ENCODE measurements at regions not wholly inside any gene's neighbourhood (a gene's known extent, or its start where the extent isn't known, plus 50 kb on each side); places are given as distances from the start of the nearest gene placed in this dataset.

DNA sequence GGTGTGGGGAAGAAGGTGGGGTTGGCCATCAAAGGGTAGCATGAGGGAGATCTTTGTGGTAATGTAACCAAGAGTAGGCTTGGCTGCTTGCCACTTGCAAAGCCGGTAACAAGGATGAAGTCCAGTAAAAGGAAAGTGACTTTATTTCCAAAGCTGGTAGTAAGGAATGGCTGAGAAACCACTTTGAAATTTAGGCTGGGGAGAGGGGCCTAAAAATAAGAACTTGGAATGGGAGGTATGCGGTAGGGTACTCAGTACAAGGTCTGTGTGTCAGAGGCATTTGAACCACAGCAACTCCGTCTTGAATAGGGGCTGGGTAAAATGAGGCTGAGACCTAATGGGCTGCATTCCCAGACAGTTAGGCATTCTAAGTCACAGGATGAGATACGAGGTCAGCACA, 216.0 kb upstream of the ISX start:
- no peak overlapping the region for H3K9ac ChIP-seq (ENCODE audit: low read depth, low read length)
- no peaks in the 10 kb centered on the region for H3K36me3 ChIP-seq (ENCODE audit: control insufficient read depth, insufficient read depth, low read length)
- peaks cover 13% of the 10 kb centered on the region for H3K4me1 ChIP-seq (ENCODE audit: control insufficient read depth, insufficient read depth, low read length)
- no peaks in the 10 kb centered on the region for H3K9me3 ChIP-seq (ENCODE audit: control insufficient read depth, insufficient read depth, low read length)
- H3K27me3 ChIP-seq (ENCODE audit: control insufficient read depth, insufficient read depth, low read length) = no peaks in the 10 kb centered on the region
- H3K4me3 ChIP-seq (ENCODE audit: low read depth, low read length) = no peak overlapping the region

DNA sequence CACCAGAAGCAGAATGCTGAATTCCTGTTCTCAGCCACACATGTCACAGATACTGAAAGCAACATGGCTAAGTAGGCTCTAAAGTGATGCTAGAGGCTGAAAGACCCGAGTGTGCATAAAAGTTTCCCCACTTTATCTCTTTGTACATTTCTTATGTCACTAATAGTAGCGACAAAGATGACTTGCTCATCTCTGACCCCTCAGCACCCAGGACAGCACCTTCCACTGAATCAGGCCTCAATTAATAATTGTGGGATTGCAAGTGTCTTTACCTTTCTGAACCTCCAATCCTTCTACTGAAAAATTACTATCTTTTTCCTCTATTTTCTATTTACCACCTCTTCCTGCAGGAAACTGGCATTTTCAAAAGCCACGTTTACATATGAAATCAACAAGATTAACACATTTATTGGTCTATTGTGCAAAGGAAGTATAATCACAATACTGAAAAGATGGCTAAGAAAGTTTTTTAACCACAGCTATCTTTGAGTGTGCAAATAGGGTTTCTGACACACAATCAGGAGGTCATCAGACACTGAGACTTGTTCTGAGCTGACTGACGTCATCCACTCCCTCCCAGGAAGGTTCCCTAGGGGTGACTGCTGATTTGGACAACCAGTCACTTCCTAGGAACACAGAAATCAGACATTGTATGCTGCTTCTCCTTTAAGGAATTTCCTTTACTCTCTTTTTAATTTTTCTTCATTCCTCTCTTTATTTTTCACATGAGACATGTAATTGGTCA, 213.9 kb upstream of the ISX start:
- no peaks in the 10 kb centered on the region for H3K36me3 ChIP-seq (ENCODE audit: control insufficient read depth, insufficient read depth, low read length)
- H3K4me1 ChIP-seq (ENCODE audit: control insufficient read depth, insufficient read depth, low read length) = peaks cover 11% of the 10 kb centered on the region
- H3K9me3 ChIP-seq (ENCODE audit: control insufficient read depth, insufficient read depth, low read length) = no peaks in the 10 kb centered on the region
- H3K4me3 ChIP-seq (ENCODE audit: low read depth, low read length) = no peak overlapping the region
- no peaks in the 10 kb centered on the region for H3K27me3 ChIP-seq (ENCODE audit: control insufficient read depth, insufficient read depth, low read length)
- no peak overlapping the region for H3K9ac ChIP-seq (ENCODE audit: low read depth, low read length)

DNA sequence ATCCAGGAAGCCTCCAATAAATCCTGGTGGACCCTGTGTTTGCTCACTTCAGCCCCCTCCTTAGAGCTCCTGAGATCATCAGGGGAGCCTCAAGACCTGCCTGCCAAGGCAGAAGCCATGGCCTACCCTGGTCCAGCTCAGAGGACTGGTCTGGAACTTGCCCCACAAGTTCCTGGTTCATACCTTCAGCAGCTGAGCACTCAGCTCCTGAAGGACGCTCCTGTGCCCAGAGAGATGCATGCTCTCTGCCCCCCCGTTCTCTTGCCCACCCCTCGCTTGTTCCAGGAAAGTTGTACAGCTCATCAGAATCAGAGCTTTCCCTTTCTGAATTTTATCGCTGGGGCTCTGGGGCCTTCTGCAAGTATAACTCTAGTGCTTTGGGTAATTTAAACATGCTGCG, 210.5 kb upstream of the ISX start:
- Histone ChIP-seq H3K4me1 (ENCODE audit: control insufficient read depth, insufficient read depth, low read length) (peaks cover 11% of the 10 kb centered on the region), H3K36me3 (ENCODE audit: control insufficient read depth, insufficient read depth, low read length) (no peaks in the 10 kb centered on the region), H3K9me3 (ENCODE audit: control insufficient read depth, insufficient read depth, low read length) (no peaks in the 10 kb centered on the region), H3K27me3 (ENCODE audit: control insufficient read depth, insufficient read depth, low read length) (no peaks in the 10 kb centered on the region), H3K9ac (ENCODE audit: low read depth, low read length) (no peak overlapping the region), H3K4me3 (ENCODE audit: low read depth, low read length) (no peak overlapping the region)

DNA sequence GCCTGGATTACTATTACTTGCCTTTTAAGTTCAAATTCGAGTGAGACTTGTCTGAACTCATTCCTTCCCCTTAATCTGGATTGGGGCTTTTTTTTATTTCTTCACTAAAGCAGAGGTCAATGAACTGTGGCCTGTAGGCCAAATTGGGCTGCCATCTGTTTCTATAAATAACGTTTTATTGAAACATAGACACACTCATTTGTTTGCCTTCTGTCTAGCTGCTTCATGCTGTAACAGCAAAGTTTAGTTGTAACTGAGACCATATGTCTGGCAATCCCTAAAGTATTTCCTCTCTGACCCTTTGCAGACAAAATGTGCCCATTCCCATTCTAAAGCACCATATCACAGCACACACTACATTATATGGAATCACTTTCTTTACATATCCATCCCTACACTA, 207.9 kb upstream of the ISX start:
- Histone ChIP-seq H3K4me3 (ENCODE audit: low read depth, low read length) (no peak overlapping the region), H3K9me3 (ENCODE audit: control insufficient read depth, insufficient read depth, low read length) (no peaks in the 10 kb centered on the region), H3K27me3 (ENCODE audit: control insufficient read depth, insufficient read depth, low read length) (no peaks in the 10 kb centered on the region), H3K36me3 (ENCODE audit: control insufficient read depth, insufficient read depth, low read length) (no peaks in the 10 kb centered on the region), H3K4me1 (ENCODE audit: control insufficient read depth, insufficient read depth, low read length) (no peaks in the 10 kb centered on the region), H3K9ac (ENCODE audit: low read depth, low read length) (no peak overlapping the region)

DNA sequence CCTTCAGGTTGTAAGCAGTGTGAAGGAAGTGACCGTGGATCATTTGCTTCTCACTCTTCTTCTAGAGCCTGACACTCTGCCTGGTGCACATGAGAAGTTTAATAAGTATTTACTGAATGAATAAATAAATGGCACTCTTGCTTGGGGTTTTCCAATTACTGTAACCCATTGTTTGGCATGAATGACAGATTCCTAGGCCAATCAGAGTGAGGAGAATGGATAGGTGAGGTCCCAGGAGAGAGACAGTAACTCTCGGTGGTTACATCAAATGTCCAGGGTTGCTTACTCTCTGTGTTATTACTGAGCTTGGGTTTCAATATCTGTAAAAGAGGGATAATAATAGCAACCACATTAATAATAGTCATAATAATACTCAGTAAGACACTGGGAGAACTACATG, 204.2 kb upstream of the ISX start:
- Histone ChIP-seq H3K4me1 (ENCODE audit: control insufficient read depth, insufficient read depth, low read length) (no peaks in the 10 kb centered on the region), H3K4me3 (ENCODE audit: low read depth, low read length) (no peak overlapping the region), H3K27me3 (ENCODE audit: control insufficient read depth, insufficient read depth, low read length) (no peaks in the 10 kb centered on the region), H3K9ac (ENCODE audit: low read depth, low read length) (no peak overlapping the region), H3K9me3 (ENCODE audit: control insufficient read depth, insufficient read depth, low read length) (no peaks in the 10 kb centered on the region), H3K36me3 (ENCODE audit: control insufficient read depth, insufficient read depth, low read length) (no peaks in the 10 kb centered on the region)

DNA sequence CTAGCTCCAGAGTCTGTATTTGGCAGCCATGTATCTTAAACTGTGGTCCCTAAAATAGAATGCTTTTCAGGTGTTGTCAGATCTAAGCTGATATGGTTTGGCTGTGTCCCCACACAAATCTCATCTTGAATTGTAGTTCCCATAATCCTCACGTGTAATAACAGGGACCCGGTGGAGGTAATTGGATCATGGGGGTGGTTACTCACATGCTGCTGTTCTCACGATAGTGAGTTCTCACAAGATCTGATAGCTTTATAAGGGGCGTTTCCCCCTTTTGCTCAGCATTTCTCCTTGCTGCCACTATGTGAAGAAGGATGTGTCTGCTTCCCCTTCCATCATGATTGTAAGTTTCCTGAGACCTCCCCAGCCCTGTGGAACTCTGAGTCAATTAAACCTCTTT, 199.9 kb upstream of the ISX start:
- no peaks in the 10 kb centered on the region for H3K36me3 ChIP-seq (ENCODE audit: control insufficient read depth, insufficient read depth, low read length)
- no peak overlapping the region for H3K4me3 ChIP-seq (ENCODE audit: low read depth, low read length)
- H3K27me3 ChIP-seq (ENCODE audit: control insufficient read depth, insufficient read depth, low read length) = no peaks in the 10 kb centered on the region
- no peaks in the 10 kb centered on the region for H3K4me1 ChIP-seq (ENCODE audit: control insufficient read depth, insufficient read depth, low read length)
- H3K9me3 ChIP-seq (ENCODE audit: control insufficient read depth, insufficient read depth, low read length) = no peaks in the 10 kb centered on the region
- no peak overlapping the region for H3K9ac ChIP-seq (ENCODE audit: low read depth, low read length)

DNA sequence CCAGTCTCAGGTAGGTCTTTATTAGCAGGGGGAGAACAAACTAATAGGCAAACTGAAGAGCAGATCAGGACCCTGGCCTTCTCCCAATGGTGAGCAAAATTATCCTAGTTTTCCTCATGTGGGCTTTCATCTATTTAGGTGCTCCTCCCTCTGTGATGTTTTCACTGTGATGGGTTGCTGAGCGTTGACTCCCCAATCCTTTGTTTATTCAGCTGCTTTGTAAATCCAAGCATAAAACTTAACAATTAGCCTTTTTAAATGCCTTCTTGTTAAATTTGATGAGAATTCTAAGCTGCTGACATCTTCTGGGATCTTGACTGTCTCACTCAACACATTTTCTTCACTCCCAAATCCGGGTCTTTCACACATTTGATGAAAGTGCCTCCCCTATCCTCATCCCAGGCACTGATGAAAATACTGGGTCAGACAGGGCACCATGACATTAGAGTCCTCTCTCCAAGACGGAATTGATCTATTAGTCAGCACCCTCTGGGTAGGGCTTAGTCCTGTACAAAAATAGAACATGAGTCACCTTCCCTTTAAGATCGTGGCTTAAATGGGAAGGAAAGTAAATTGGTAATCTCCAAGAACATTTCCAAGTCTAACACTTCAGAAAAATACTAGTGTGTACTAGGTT, 199.3 kb upstream of the ISX start:
- H3K9ac ChIP-seq (ENCODE audit: low read depth, low read length) = no peak overlapping the region
- no peaks in the 10 kb centered on the region for H3K36me3 ChIP-seq (ENCODE audit: control insufficient read depth, insufficient read depth, low read length)
- H3K9me3 ChIP-seq (ENCODE audit: control insufficient read depth, insufficient read depth, low read length) = no peaks in the 10 kb centered on the region
- no peaks in the 10 kb centered on the region for H3K27me3 ChIP-seq (ENCODE audit: control insufficient read depth, insufficient read depth, low read length)
- H3K4me3 ChIP-seq (ENCODE audit: low read depth, low read length) = no peak overlapping the region
- H3K4me1 ChIP-seq (ENCODE audit: control insufficient read depth, insufficient read depth, low read length) = no peaks in the 10 kb centered on the region

DNA sequence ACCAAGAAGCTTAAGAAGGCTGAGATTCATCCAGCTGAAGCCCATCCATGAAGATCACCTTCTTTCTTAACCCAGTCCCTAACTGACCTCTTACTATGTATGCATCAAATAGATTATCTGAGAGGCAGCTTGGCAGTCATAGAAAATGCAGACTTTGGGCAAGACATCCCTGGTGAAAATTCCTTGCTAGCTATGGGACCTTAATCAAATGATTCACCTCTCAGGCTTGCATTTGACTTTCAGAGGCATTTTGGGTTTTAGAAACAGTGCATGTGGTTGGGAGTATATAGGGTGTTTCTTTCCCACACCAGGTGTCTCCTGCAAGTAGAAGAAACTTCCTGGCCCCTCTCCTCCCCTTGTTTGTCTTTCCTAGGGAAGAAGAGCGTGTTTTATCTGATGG, 188.5 kb upstream of the ISX start:
- Histone ChIP-seq H3K9me3 (ENCODE audit: control insufficient read depth, insufficient read depth, low read length) (no peaks in the 10 kb centered on the region), H3K27me3 (ENCODE audit: control insufficient read depth, insufficient read depth, low read length) (no peaks in the 10 kb centered on the region), H3K4me3 (ENCODE audit: low read depth, low read length) (no peak overlapping the region), H3K9ac (ENCODE audit: low read depth, low read length) (no peak overlapping the region), H3K4me1 (ENCODE audit: control insufficient read depth, insufficient read depth, low read length) (no peaks in the 10 kb centered on the region), H3K36me3 (ENCODE audit: control insufficient read depth, insufficient read depth, low read length) (no peaks in the 10 kb centered on the region)

DNA sequence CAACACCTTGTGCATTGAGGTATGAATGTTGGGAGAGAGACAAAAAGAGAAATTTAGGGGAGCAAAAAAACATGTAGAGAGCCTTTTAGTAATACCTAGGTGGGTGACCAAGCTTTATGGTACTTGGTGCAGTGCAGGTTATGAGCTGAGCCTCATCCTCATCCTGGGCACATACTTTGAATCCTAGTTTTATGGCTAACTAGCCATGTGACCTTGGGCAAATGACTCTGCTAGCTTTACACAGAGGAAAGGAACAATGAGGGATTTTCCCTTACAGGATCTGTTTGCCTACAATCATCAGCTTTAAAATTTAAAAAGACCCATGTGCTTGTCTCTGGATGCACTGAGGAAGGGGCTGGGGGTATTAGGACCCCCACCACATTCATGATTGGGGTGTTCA, 187.8 kb upstream of the ISX start:
- Histone ChIP-seq H3K36me3 (ENCODE audit: control insufficient read depth, insufficient read depth, low read length) (no peaks in the 10 kb centered on the region), H3K4me3 (ENCODE audit: low read depth, low read length) (no peak overlapping the region), H3K27me3 (ENCODE audit: control insufficient read depth, insufficient read depth, low read length) (no peaks in the 10 kb centered on the region), H3K9ac (ENCODE audit: low read depth, low read length) (no peak overlapping the region), H3K9me3 (ENCODE audit: control insufficient read depth, insufficient read depth, low read length) (no peaks in the 10 kb centered on the region), H3K4me1 (ENCODE audit: control insufficient read depth, insufficient read depth, low read length) (no peaks in the 10 kb centered on the region)

DNA sequence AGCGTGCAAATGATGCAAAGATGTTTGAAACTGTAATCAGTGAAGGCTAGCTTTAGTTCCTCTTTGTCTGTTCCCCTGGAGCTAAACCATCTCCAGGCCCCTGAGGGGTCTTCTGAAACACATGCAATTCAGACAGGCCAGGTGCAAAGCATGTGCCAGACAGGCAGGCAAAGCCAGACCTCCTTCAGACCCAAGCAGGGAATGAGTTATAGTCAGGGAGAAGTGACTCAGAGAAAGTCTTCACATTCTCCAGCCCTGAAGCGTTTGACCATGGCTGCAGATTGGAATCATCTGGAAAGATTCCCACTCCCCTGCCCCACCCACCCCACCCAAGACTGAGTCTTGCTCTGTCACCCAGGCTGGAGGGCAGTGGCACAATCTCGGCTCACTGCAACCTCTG, 187.0 kb upstream of the ISX start:
- no peak overlapping the region for H3K4me3 ChIP-seq (ENCODE audit: low read depth, low read length)
- H3K36me3 ChIP-seq (ENCODE audit: control insufficient read depth, insufficient read depth, low read length) = no peaks in the 10 kb centered on the region
- H3K9me3 ChIP-seq (ENCODE audit: control insufficient read depth, insufficient read depth, low read length) = no peaks in the 10 kb centered on the region
- H3K9ac ChIP-seq (ENCODE audit: low read depth, low read length) = no peak overlapping the region
- H3K27me3 ChIP-seq (ENCODE audit: control insufficient read depth, insufficient read depth, low read length) = no peaks in the 10 kb centered on the region
- no peaks in the 10 kb centered on the region for H3K4me1 ChIP-seq (ENCODE audit: control insufficient read depth, insufficient read depth, low read length)

DNA sequence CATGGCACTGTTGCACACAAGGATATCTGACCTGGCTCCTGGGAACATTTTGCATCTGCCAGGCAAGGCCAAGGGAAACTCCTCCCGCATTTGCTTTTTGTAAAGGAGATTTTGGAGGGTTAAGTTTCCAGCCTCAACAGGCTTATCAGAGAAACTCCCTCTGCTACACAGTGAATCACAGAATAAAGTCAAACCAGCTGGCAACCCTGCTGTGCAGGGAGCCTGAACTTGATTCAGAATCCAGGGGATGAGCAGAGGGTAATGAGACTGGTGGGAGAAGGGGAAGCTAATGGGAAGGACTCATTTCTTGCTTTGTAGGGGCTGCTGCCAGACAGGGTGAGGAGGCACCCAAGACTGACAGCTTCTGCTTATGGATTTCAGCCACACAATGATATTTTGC, 185.3 kb upstream of the ISX start:
- H3K4me1 ChIP-seq (ENCODE audit: control insufficient read depth, insufficient read depth, low read length) = no peaks in the 10 kb centered on the region
- H3K9me3 ChIP-seq (ENCODE audit: control insufficient read depth, insufficient read depth, low read length) = no peaks in the 10 kb centered on the region
- no peaks in the 10 kb centered on the region for H3K27me3 ChIP-seq (ENCODE audit: control insufficient read depth, insufficient read depth, low read length)
- no peak overlapping the region for H3K9ac ChIP-seq (ENCODE audit: low read depth, low read length)
- H3K4me3 ChIP-seq (ENCODE audit: low read depth, low read length) = no peak overlapping the region
- H3K36me3 ChIP-seq (ENCODE audit: control insufficient read depth, insufficient read depth, low read length) = no peaks in the 10 kb centered on the region

DNA sequence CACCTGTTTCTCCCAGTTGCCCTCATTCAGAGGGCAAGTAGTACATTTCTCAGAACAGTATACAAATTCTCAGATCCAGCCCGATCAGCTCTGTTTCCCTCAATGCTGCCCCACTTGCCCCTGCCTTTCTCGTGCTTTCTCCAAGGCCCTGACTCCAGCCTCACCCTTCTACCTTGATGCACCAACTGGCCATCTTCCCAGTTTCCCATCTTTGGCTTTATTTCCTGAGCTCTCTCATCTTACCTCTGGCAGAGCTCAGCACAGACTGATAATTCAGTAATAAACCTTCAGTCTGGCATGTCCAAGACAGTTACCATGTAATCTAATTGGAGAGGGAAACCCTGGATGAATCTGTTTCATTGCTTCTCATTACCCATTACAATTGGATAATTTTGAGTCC, 184.5 kb upstream of the ISX start:
- no peaks in the 10 kb centered on the region for H3K36me3 ChIP-seq (ENCODE audit: control insufficient read depth, insufficient read depth, low read length)
- H3K9ac ChIP-seq (ENCODE audit: low read depth, low read length) = no peak overlapping the region
- no peak overlapping the region for H3K4me3 ChIP-seq (ENCODE audit: low read depth, low read length)
- no peaks in the 10 kb centered on the region for H3K9me3 ChIP-seq (ENCODE audit: control insufficient read depth, insufficient read depth, low read length)
- no peaks in the 10 kb centered on the region for H3K4me1 ChIP-seq (ENCODE audit: control insufficient read depth, insufficient read depth, low read length)
- H3K27me3 ChIP-seq (ENCODE audit: control insufficient read depth, insufficient read depth, low read length) = no peaks in the 10 kb centered on the region
